Kidney epithelial cell (primary cell): ENCODE measurements at regions not wholly inside any gene's neighbourhood (a gene's known extent, or its start where the extent isn't known, plus 50 kb on each side); places are given as distances from the start of the nearest gene placed in this dataset.

Source experiments
- DNase-seq: peaks from one replicate; pipeline ENCODE4 v3.0.0-alpha.2; 2010; ENCODE audit warnings: low read depth
- H3K27me3 ChIP-seq: 2 replicates; pipeline ENCODE4 v1.6.0; 2011; ENCODE audit warnings: low read length; ENCODE audit not compliant: control insufficient read depth, insufficient read depth
- H3K36me3 ChIP-seq: 2 replicates; pipeline ENCODE4 v1.5.1; 2011; ENCODE audit warnings: low read length; ENCODE audit not compliant: control insufficient read depth, insufficient read depth
- H3K4me3 ChIP-seq: 2 replicates; pipeline ENCODE4 v1.5.1; 2011; ENCODE audit warnings: low read depth, mild to moderate bottlenecking, control low read depth, low read length
- TF ChIP-seq, protein P1 (sequence below): IDR thresholded peaks from 2 replicates; pipeline ENCODE4 v1.5.1; 2011; ENCODE audit warnings: mild to moderate bottlenecking, moderate library complexity, low read length, control low read depth, inconsistent platforms; ENCODE audit not compliant: insufficient read depth, poor library complexity, severe bottlenecking

DNA sequence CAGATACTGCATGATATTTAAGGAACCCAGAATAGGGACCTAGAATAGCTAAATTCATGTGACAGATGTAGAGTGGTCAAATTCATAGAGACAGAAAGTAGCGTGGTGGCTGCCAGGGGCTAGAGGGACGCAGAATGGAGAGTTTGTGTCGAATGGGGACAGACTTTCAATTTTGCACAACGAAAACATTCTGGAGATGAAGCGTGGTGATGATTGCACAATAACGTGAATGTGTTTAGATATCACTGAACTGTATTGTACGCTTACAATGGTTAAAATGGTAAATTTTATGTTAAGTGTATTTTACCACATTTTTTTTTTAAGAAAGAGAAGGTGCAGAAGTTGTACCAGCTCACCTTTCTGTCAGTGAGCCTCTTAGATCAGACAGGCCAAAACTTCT lies 137.8 kb upstream of the TNS3 start:
- H3K27me3 ChIP-seq, result no peaks in the 10 kb centered on the region
- no peak for DNase-seq
- TF ChIP-seq, protein P1, sequence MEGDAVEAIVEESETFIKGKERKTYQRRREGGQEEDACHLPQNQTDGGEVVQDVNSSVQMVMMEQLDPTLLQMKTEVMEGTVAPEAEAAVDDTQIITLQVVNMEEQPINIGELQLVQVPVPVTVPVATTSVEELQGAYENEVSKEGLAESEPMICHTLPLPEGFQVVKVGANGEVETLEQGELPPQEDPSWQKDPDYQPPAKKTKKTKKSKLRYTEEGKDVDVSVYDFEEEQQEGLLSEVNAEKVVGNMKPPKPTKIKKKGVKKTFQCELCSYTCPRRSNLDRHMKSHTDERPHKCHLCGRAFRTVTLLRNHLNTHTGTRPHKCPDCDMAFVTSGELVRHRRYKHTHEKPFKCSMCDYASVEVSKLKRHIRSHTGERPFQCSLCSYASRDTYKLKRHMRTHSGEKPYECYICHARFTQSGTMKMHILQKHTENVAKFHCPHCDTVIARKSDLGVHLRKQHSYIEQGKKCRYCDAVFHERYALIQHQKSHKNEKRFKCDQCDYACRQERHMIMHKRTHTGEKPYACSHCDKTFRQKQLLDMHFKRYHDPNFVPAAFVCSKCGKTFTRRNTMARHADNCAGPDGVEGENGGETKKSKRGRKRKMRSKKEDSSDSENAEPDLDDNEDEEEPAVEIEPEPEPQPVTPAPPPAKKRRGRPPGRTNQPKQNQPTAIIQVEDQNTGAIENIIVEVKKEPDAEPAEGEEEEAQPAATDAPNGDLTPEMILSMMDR, result no peak
- H3K4me3 ChIP-seq, result no peak overlapping the region
- H3K36me3 ChIP-seq, result no peaks in the 10 kb centered on the region

DNA sequence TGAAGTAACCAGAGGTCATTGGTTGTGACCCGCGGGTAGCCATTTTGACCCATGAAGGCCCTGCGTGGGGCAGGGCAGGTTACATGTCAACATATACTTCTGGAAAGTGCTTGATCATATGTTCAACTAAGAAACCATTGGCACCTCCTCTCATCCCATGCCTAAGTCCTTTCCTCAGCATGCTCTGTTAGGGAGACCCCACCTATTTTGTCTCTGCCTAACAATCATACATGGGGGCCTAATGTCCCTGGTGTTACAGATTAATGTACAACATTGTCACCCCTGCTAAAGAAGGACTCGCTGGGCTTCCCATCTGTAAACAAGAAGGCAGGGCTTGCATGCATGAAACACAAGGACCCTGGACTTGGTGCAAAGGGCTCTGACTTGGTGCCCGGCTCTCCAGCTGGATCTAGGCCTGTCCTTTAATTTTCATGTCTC lies 133.7 kb upstream of the TNS3 start:
- Histone ChIP-seq H3K36me3 (no peaks in the 10 kb centered on the region), H3K4me3 (no peak overlapping the region)
- TF ChIP-seq, protein P1, result no peak

DNA sequence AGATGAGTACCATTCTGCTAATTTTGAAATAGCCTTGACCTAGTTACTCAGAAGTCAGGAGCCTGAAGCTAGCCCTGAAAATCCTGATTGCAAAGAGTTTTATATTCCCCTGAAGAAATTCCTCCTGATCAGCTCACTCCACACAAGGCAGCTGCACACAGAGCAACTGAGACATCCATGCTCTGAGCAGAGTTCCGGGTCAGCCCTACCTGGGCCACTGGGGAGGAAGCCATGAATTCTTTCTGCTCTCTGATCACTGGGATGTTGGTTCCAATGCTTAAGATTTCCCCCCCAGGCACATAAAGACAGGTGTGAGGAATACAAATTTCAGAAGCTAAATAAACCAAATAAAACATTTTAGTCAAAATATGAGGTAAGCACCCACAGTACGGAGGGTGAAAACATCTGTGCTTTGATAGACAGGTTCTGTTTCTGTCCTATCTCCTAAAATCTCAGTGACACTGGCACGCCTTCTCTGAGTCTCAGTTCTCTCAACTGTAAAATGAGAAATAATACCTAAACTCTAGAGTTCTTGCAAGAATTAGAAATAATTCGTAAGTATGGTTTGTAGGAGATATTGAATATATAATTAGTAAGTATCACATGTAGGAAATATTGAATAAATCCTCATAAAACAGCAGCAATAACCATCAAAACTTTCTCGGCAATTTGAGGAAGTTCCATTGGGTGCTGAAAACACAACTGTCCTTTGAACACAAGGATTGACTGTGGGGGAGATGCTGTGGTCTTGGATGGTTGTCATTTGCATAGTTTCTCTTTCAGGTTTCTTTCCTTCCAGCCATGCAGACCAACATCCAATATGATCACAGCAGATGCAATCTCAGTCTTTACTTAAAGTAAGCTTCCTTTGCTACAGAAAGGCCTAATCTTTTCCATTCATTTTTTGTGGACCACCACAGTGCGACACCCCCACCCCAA lies 133.0 kb upstream of the TNS3 start:
- H3K36me3 ChIP-seq, result no peaks in the 10 kb centered on the region
- no peaks in the 10 kb centered on the region for H3K27me3 ChIP-seq
- DNase-seq, result no peak
- TF ChIP-seq, protein P1, result no peak
- H3K4me3 ChIP-seq, result no peak overlapping the region

More for the DNA sequence above, 133.7 kb upstream of the TNS3 start:
- no peaks in the 10 kb centered on the region for H3K27me3 ChIP-seq
- DNase-seq, result no peak

DNA sequence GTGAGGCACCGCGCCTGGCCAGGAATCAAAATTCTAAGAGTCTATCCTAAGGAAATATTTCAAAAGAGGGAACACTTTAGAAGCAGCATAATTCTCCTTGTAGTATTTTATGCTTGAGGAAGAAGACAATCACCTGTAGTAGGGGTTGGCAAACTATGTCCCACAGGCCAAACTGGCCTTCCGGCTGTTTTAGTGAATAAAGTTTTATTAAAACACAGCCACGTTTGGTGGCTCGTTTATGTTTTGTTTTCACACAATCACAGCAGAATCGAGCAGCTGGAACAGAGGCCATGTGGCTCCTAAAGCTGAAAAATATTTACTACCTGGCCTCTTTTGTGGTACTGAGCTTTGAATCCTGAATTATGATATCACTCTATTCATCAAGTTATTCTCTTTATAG lies 131.7 kb upstream of the TNS3 start:
- Histone ChIP-seq H3K36me3 (no peaks in the 10 kb centered on the region), H3K4me3 (no peak overlapping the region), H3K27me3 (no peaks in the 10 kb centered on the region)
- TF ChIP-seq, protein P1, result no peak
- no peak for DNase-seq

DNA sequence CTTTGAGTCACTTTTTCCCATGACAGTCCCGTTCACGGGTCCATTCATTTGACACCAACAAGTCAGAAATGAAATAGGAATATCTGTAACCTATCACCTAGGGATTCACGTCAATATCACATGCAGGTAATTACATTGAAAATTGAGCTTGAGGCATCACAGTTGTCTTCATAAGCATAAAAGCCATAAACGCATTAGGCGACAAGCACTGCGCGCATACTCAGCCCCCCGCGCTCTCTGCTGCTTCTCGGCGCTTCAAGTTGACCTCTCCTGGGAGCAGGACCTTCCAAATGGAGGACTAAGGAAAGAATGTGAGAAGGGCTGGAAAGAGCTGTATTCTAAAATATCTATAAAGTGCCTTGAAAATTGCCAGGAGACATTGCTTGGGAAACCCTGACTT lies 130.5 kb upstream of the TNS3 start:
- TF ChIP-seq, protein P1, result no peak
- DNase-seq, result no peak
- no peak overlapping the region for H3K4me3 ChIP-seq
- H3K36me3 ChIP-seq, result no peaks in the 10 kb centered on the region
- no peaks in the 10 kb centered on the region for H3K27me3 ChIP-seq

DNA sequence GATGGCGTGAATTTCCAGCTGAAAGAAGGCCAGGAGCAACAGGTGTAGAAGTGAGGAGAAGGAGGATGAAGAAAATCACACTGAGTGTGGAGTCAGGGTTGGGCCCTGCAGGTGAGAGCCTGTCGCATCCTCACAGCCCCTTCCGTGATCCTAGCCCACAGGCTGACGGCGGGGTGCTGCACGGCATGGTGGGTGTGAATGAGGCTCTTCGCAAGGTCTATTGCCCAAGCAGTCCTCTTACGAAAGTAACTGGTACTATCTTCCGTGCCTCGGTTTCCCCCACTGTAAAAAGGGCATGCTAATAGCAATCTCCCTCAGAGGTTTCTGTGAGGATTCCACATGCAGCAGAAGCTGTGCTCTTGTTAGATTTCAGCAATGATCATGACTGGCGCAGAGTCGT lies 129.9 kb upstream of the TNS3 start:
- TF ChIP-seq, protein P1, result no peak
- Histone ChIP-seq H3K36me3 (no peaks in the 10 kb centered on the region), H3K4me3 (no peak overlapping the region), H3K27me3 (no peaks in the 10 kb centered on the region)
- no peak for DNase-seq
